CD14-positive monocyte (primary cell): ENCODE measurements at regions not wholly inside any gene's neighbourhood (a gene's known extent, or its start where the extent isn't known, plus 50 kb on each side); places are given as distances from the start of the nearest gene placed in this dataset.

Experiments
- DNase-seq, 3 donors: peaks; one replicate each; pipeline ENCODE4 v3.0.0-alpha.2; 2011 to 2022
- H2AFZ ChIP-seq: 2 replicates; pipeline ENCODE4 v1.6.0; 2012; ENCODE audit warnings: mild to moderate bottlenecking, low read depth, low read length, inconsistent platforms; ENCODE audit not compliant: insufficient read depth, poor library complexity, severe bottlenecking
- H3K27ac ChIP-seq, 2 donors: 1 replicate in 1 of 2; 2 replicates in 1 of 2; pipeline ENCODE4 v1.5.1; 2012 to 2013; ENCODE audit warnings: low read length in 2 of 2, control low read depth in 1 of 2, inconsistent platforms in 1 of 2, low read depth in 1 of 2, mild to moderate bottlenecking in 1 of 2
- H3K27me3 ChIP-seq, 2 donors: one replicate each; pipeline versions ENCODE4 v1.6.0 to v1.6.1; 2011 to 2013; ENCODE audit warnings: low read length in 2 of 2; ENCODE audit not compliant: control insufficient read depth in 2 of 2, insufficient read depth in 2 of 2
- H3K36me3 ChIP-seq, 2 donors: replicated peaks in 1 of 2; 1 replicate in 1 of 2; 2 replicates in 1 of 2; pipeline versions ENCODE4 v1.5.1 to v1.6.1; 2012 to 2013; ENCODE audit warnings: low read length in 2 of 2, control low read depth in 1 of 2, inconsistent platforms in 1 of 2, mild to moderate bottlenecking in 1 of 2; ENCODE audit not compliant: insufficient read depth in 2 of 2, control insufficient read depth in 1 of 2
- H3K4me1 ChIP-seq, 2 donors: 1 replicate in 1 of 2; 2 replicates in 1 of 2; pipeline versions ENCODE4 v1.5.1 to v1.6.1; 2012 to 2013; ENCODE audit warnings: low read length in 2 of 2, control low read depth in 1 of 2, inconsistent platforms in 1 of 2, mild to moderate bottlenecking in 1 of 2, moderate library complexity in 1 of 2; ENCODE audit not compliant: insufficient read depth in 2 of 2, control insufficient read depth in 1 of 2
- H3K4me2 ChIP-seq: replicated peaks from 2 replicates; pipeline ENCODE3; 2012; ENCODE audit warnings: low read length, moderate library complexity, mild to moderate bottlenecking; ENCODE audit not compliant: poor library complexity, severe bottlenecking; ENCODE audit errors: extremely low read depth
- H3K4me3 ChIP-seq, 3 experiments: fragments of 200-600 bp in 1 of 3; sonication (generic) in 1 of 3; replicated peaks in 1 of 3; 1 replicate in 2 of 3; 2 replicates in 1 of 3; pipeline ENCODE4 v1.5.1; 2011 to 2013; ENCODE audit warnings: low read length in 3 of 3, mild to moderate bottlenecking in 3 of 3, control low read depth in 2 of 3, low read depth in 2 of 3, inconsistent platforms in 1 of 3, moderate library complexity in 1 of 3
- H3K79me2 ChIP-seq: 2 replicates; pipeline ENCODE4 v1.6.0; 2012; ENCODE audit warnings: mild to moderate bottlenecking, control low read depth, inconsistent platforms, low read length, moderate library complexity; ENCODE audit not compliant: insufficient read depth
- H3K9ac ChIP-seq: 2 replicates; pipeline ENCODE4 v1.6.0; 2017; ENCODE audit warnings: low read length, mild to moderate bottlenecking; ENCODE audit not compliant: insufficient read depth, poor library complexity, severe bottlenecking
- H3K9me3 ChIP-seq, 2 donors: replicated peaks in 1 of 2; 1 replicate in 1 of 2; 2 replicates in 1 of 2; pipeline versions ENCODE4 v1.5.1 to v1.6.1; 2012 to 2013; ENCODE audit warnings: low read length in 2 of 2, control low read depth in 1 of 2; ENCODE audit not compliant: control insufficient read depth in 1 of 2, insufficient read depth in 1 of 2
- H4K20me1 ChIP-seq: 2 replicates; pipeline ENCODE4 v1.6.0; 2012; ENCODE audit warnings: mild to moderate bottlenecking, low read length, control low read depth, moderate library complexity; ENCODE audit not compliant: insufficient read depth
- H3K27ac Mint-ChIP-seq, 7 donors: one replicate each; pipeline ENCODE4 v1.8.0; 2020; ENCODE audit warnings: mild to moderate bottlenecking in 7 of 7, mixed read lengths in 7 of 7, moderate library complexity in 6 of 7, inconsistent platforms in 2 of 7
- H3K27me3 Mint-ChIP-seq, 3 donors: one replicate each; pipeline ENCODE4 v1.8.0; 2021 to 2022; ENCODE audit warnings: low read depth in 3 of 3, mild to moderate bottlenecking in 3 of 3, mixed read lengths in 3 of 3, moderate library complexity in 3 of 3, inconsistent platforms in 1 of 3
- H3K36me3 Mint-ChIP-seq, 2 donors: one replicate each; pipeline ENCODE4 v1.8.0; 2020; ENCODE audit warnings: mixed read lengths in 2 of 2, inconsistent platforms in 1 of 2, mild to moderate bottlenecking in 1 of 2
- H3K4me1 Mint-ChIP-seq: one replicate; pipeline ENCODE4 v1.8.0; 2020; ENCODE audit warnings: mild to moderate bottlenecking, mixed read lengths
- H3K4me3 Mint-ChIP-seq, 2 donors: one replicate each; pipeline ENCODE4 v1.8.0; 2020; ENCODE audit warnings: mild to moderate bottlenecking in 2 of 2, mixed read lengths in 2 of 2, moderate library complexity in 1 of 2
- H3K9me3 Mint-ChIP-seq, 7 donors: one replicate each; pipeline ENCODE4 v1.8.0; 2020 to 2022; ENCODE audit warnings: mixed read lengths in 7 of 7, mild to moderate bottlenecking in 6 of 7, moderate library complexity in 6 of 7, inconsistent platforms in 2 of 7
- WGBS: methylation state at CpG from one replicate; pipeline ENCODE4 v1.1.5; 2013; ENCODE audit warnings: missing lambda C conversion rate; ENCODE audit not compliant: insufficient coverage; 5-methylcytosine and 5-hydroxymethylcytosine counted together
- intact Hi-C, 2 donors: fragments of 100-400 bp; cut with micrococcal nuclease; formaldehyde crosslinking; loops; one replicate each; pipeline versions ENCODE4 v1.15.0 to v1.15.1; 2023
- TF ChIP-seq, protein P1 (sequence below): fragments of 200-600 bp; IDR thresholded peaks from one replicate; pipeline ENCODE4 v1.8.0; 2022; ENCODE audit warnings: antibody characterized with exemption, mild to moderate bottlenecking

- no peaks in the 10 kb centered on the region for H3K27me3 ChIP-seq
- TF ChIP-seq, protein P1, sequence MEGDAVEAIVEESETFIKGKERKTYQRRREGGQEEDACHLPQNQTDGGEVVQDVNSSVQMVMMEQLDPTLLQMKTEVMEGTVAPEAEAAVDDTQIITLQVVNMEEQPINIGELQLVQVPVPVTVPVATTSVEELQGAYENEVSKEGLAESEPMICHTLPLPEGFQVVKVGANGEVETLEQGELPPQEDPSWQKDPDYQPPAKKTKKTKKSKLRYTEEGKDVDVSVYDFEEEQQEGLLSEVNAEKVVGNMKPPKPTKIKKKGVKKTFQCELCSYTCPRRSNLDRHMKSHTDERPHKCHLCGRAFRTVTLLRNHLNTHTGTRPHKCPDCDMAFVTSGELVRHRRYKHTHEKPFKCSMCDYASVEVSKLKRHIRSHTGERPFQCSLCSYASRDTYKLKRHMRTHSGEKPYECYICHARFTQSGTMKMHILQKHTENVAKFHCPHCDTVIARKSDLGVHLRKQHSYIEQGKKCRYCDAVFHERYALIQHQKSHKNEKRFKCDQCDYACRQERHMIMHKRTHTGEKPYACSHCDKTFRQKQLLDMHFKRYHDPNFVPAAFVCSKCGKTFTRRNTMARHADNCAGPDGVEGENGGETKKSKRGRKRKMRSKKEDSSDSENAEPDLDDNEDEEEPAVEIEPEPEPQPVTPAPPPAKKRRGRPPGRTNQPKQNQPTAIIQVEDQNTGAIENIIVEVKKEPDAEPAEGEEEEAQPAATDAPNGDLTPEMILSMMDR, result no peak
- no peak overlapping the region for H3K4me3 ChIP-seq
- H3K27ac ChIP-seq, result no peak overlapping the region
- DNase-seq, result no peak
- Mint-ChIP-seq H3K36me3 (no peaks in the 10 kb centered on the region), H3K4me1 (peaks cover 23% of the 10 kb centered on the region), H3K9me3 (peaks cover 0 to 8% (median 3%) of the 10 kb centered on the region in 7 donors), H3K27ac (no peak overlapping the region), H3K27me3 (no peaks in the 10 kb centered on the region), H3K4me3 (no peak overlapping the region)
- H2AFZ ChIP-seq, result no peak overlapping the region
- no CpG with 5 or more reads among the region's 2 CpGs for WGBS
- H3K4me2 ChIP-seq, result no peak overlapping the region
- peaks cover 0 to 7% of the 10 kb centered on the region in 2 donors for H3K9me3 ChIP-seq
- no peak overlapping the region for H3K9ac ChIP-seq
- no peaks in the 10 kb centered on the region for H4K20me1 ChIP-seq
- H3K36me3 ChIP-seq, result no peaks in the 10 kb centered on the region
- H3K4me1 ChIP-seq, result no peaks in the 10 kb centered on the region
- H3K79me2 ChIP-seq, result no peaks in the 10 kb centered on the region
- intact Hi-C loops, result no loop called here
These were observed 1666.7 kb downstream of the EFNB2 start for GRCh38 chr13:104868806-104869205.

- Mint-ChIP-seq H3K4me3 (no peak overlapping the region), H3K27me3 (peaks cover 0 to 2% (median 0%) of the 10 kb centered on the region in 3 donors), H3K9me3 (peaks cover 0 to 6% (median 0%) of the 10 kb centered on the region in 7 donors), H3K4me1 (no peaks in the 10 kb centered on the region), H3K36me3 (no peaks in the 10 kb centered on the region), H3K27ac (no peak overlapping the region)
- Histone ChIP-seq H4K20me1 (no peaks in the 10 kb centered on the region), H3K4me3 (no peak overlapping the region), H3K9me3 (peaks cover 0 to 2% of the 10 kb centered on the region in 2 donors), H3K27me3 (no peaks in the 10 kb centered on the region), H3K36me3 (no peaks in the 10 kb centered on the region), H3K4me1 (no peaks in the 10 kb centered on the region), H3K79me2 (no peaks in the 10 kb centered on the region), H2AFZ (no peak overlapping the region), H3K27ac (no peak overlapping the region), H3K4me2 (no peak overlapping the region), H3K9ac (no peak overlapping the region)
- no peak for DNase-seq
- TF ChIP-seq, protein P1, result no peak
- intact Hi-C loops, result no loop called here
- no CpG with 5 or more reads among the region's 1 CpG for WGBS
These were observed 1679.9 kb downstream of the EFNB2 start for GRCh38 chr13:104855581-104855980.
